SK-N-SH (cell line): ENCODE measurements at regions not wholly inside any gene's neighbourhood (a gene's known extent, or its start where the extent isn't known, plus 50 kb on each side); places are given as distances from the start of the nearest gene placed in this dataset.

Source experiments
- CTCF ChIA-PET: fragments of 300-600, 350-600 bp; formaldehyde crosslinking; extraction: SDS; loops from one replicate; lab custom pipeline; 2021; lab: Yijun Ruan, JAX
- POLR2A ChIA-PET: fragments of 350-600 bp; sonication (Branson Sonifier 250); formaldehyde crosslinking; extraction: SDS; loops from one replicate; lab custom pipeline; 2020; ENCODE audit warnings: antibody characterized with exemption, inconsistent platforms; lab: Yijun Ruan, JAX
- DNase-seq: peaks from one replicate; pipeline ENCODE4 v3.0.0; 2012
- H2AFZ ChIP-seq: fragments of 200-600 bp; sonication (generic); 2 replicates; pipeline ENCODE4 v1.8.1; 2016; ENCODE audit warnings: antibody characterized with exemption, mild to moderate bottlenecking, low read depth
- H3F3A ChIP-seq: fragments of 200-600 bp; sonication (generic); replicated peaks from 2 replicates; pipeline ENCODE3; 2016; ENCODE audit warnings: antibody characterized with exemption, mild to moderate bottlenecking; ENCODE audit not compliant: insufficient read depth
- H3K27ac ChIP-seq, 2 experiments: fragments of 200-500 bp in 1 of 2; fragments of 200-600 bp in 1 of 2; sonication (Bioruptor generic) in 1 of 2; sonication (generic), shearing (Covaris generic) in 1 of 2; 2 replicates each; pipeline versions ENCODE4 v1.5.1 to v1.6.1; 2014 to 2016; ENCODE audit warnings: low read depth in 2 of 2, inconsistent platforms in 1 of 2, low read length in 1 of 2, mild to moderate bottlenecking in 1 of 2, mixed read lengths in 1 of 2
- H3K27me3 ChIP-seq: fragments of 200-600 bp; sonication (generic), shearing (Covaris generic); 2 replicates; pipeline ENCODE4 v1.6.1; 2016; ENCODE audit warnings: mixed run types; ENCODE audit not compliant: insufficient read depth
- H3K36me3 ChIP-seq, 2 experiments: fragments of 200-500 bp in 1 of 2; fragments of 200-600 bp in 1 of 2; sonication (Bioruptor generic) in 1 of 2; sonication (generic) in 1 of 2; replicated peaks in 1 of 2; 2 replicates each; pipeline versions ENCODE3 to v1.5.1; 2014 to 2016; ENCODE audit warnings: low read length in 1 of 2, mild to moderate bottlenecking in 1 of 2; ENCODE audit not compliant: insufficient read depth in 2 of 2, control insufficient read depth in 1 of 2
- H3K4me1 ChIP-seq, 2 experiments: fragments of 200-500 bp in 1 of 2; fragments of 200-600 bp in 1 of 2; sonication (Bioruptor generic) in 1 of 2; sonication (generic), shearing (Covaris generic) in 1 of 2; 2 replicates each; pipeline versions ENCODE4 v1.5.1 to v1.6.1; 2014 to 2016; ENCODE audit warnings: low read depth in 1 of 2, low read length in 1 of 2, mixed run types in 1 of 2; ENCODE audit not compliant: insufficient read depth in 2 of 2, control insufficient read depth in 1 of 2
- H3K4me2 ChIP-seq: fragments of 200-600 bp; sonication (generic), shearing (Covaris generic); 2 replicates; pipeline ENCODE4 v1.6.1; 2017; ENCODE audit warnings: mixed run types
- H3K4me3 ChIP-seq, 2 experiments: fragments of 200-500 bp in 1 of 2; fragments of 200-600 bp in 1 of 2; sonication (Bioruptor generic) in 1 of 2; sonication (generic), shearing (Covaris generic) in 1 of 2; 2 replicates each; pipeline versions ENCODE4 v1.5.1 to v1.8.1; 2014 to 2016; ENCODE audit warnings: low read depth in 2 of 2, inconsistent platforms in 1 of 2, low read length in 1 of 2, mild to moderate bottlenecking in 1 of 2, mixed read lengths in 1 of 2, moderate library complexity in 1 of 2
- H3K79me2 ChIP-seq: fragments of 200-600 bp; sonication (generic); 2 replicates; pipeline ENCODE4 v1.8.1; 2017; ENCODE audit warnings: mild to moderate bottlenecking; ENCODE audit not compliant: insufficient read depth
- H3K9ac ChIP-seq: fragments of 200-600 bp; sonication (generic); 2 replicates; pipeline ENCODE4 v1.6.1; 2017; ENCODE audit warnings: mixed run types
- H3K9me2 ChIP-seq: fragments of 200-600 bp; sonication (generic); 2 replicates; pipeline ENCODE4 v1.6.1; 2017; ENCODE audit warnings: mixed run types
- H3K9me3 ChIP-seq: fragments of 200-600 bp; sonication (generic); 2 replicates; pipeline ENCODE4 v1.6.1; 2017; ENCODE audit warnings: mixed run types, mild to moderate bottlenecking, moderate library complexity
- H4K20me1 ChIP-seq: fragments of 200-600 bp; sonication (generic); 2 replicates; pipeline ENCODE4 v1.6.1; 2017; ENCODE audit warnings: mild to moderate bottlenecking, mixed run types; ENCODE audit not compliant: insufficient read depth
- CHD2 ChIP-seq: fragments of 150-350 bp; IDR thresholded peaks from 2 replicates; pipeline ENCODE4 v1.6.1; 2018; ENCODE audit warnings: low read length; ENCODE audit not compliant: partially characterized antibody
- ELF1 ChIP-seq: IDR thresholded peaks from 2 replicates; pipeline ENCODE4 v1.4.0; 2012
- EP300 ChIP-seq, 2 experiments: IDR thresholded peaks; 2 replicates each; pipeline versions ENCODE4 v1.4.0 to v1.6.1; 2012; ENCODE audit warnings: borderline replicate concordance in 1 of 2, low read depth in 1 of 2, low read length in 1 of 2
- EZH2phosphoT487 ChIP-seq: fragments of 200-600 bp; sonication (generic); IDR thresholded peaks from 2 replicates; pipeline ENCODE4 v1.6.1; 2017; ENCODE audit warnings: low read depth, mixed run types, mild to moderate bottlenecking, antibody characterized with exemption, moderate library complexity, borderline replicate concordance
- FOSL2 ChIP-seq: IDR thresholded peaks from 2 replicates; pipeline ENCODE4 v1.4.0; 2012; ENCODE audit warnings: low read depth, mild to moderate bottlenecking, moderate library complexity, borderline replicate concordance
- FOXM1 ChIP-seq: IDR thresholded peaks from 2 replicates; pipeline ENCODE4 v1.4.0; 2012; ENCODE audit warnings: low read depth, mild to moderate bottlenecking
- GABPA ChIP-seq: IDR thresholded peaks from 2 replicates; pipeline ENCODE4 v1.4.0; 2012; ENCODE audit warnings: low read depth, mild to moderate bottlenecking
- MXI1 ChIP-seq: IDR thresholded peaks from 2 replicates; pipeline ENCODE4 v1.6.1; 2012; ENCODE audit warnings: mild to moderate bottlenecking, low read depth, low read length, improper control_type of control experiment
- POLR2AphosphoS5 ChIP-seq: IDR thresholded peaks from 2 replicates; pipeline ENCODE4 v1.6.1; 2012; ENCODE audit warnings: low read depth, low read length
- RAD21 ChIP-seq: IDR thresholded peaks from 2 replicates; pipeline ENCODE4 v1.6.1; 2012; ENCODE audit warnings: mild to moderate bottlenecking, low read length
- RCOR1 ChIP-seq: fragments of 150-350 bp; IDR thresholded peaks from 2 replicates; pipeline ENCODE4 v1.6.1; 2017; ENCODE audit warnings: antibody characterized with exemption, low read length
- RFX5 ChIP-seq: IDR thresholded peaks from 2 replicates; pipeline ENCODE4 v1.6.1; 2012; ENCODE audit warnings: mild to moderate bottlenecking, improper control_type of control experiment, low read length
- SIN3A ChIP-seq: IDR thresholded peaks from 2 replicates; pipeline ENCODE4 v1.6.1; 2012; ENCODE audit warnings: low read depth, mild to moderate bottlenecking, low read length, moderate library complexity, borderline replicate concordance
- SMC3 ChIP-seq: IDR thresholded peaks from 2 replicates; pipeline ENCODE4 v1.6.1; 2012; ENCODE audit warnings: low read depth, low read length, improper control_type of control experiment
- TEAD4 ChIP-seq: IDR thresholded peaks from 2 replicates; pipeline ENCODE4 v1.4.0; 2012; ENCODE audit warnings: mild to moderate bottlenecking, borderline replicate concordance; ENCODE audit not compliant: insufficient read depth
- YY1 ChIP-seq: IDR thresholded peaks from 2 replicates; pipeline ENCODE4 v1.4.0; 2012; ENCODE audit warnings: low read depth, mild to moderate bottlenecking
- WGBS: methylation state at CpG from one replicate; pipeline ENCODE4 v1.1.6; 2017; ENCODE audit warnings: low lambda C conversion rate; 5-methylcytosine and 5-hydroxymethylcytosine counted together
- TF ChIP-seq, protein P1 (sequence below): IDR thresholded peaks from 2 replicates; pipeline ENCODE4; 2012
- TF ChIP-seq, protein P2 (sequence below): fragments of 150-350 bp; IDR thresholded peaks from 2 replicates; pipeline ENCODE4 v1.6.1; 2017; ENCODE audit warnings: antibody characterized with exemption, low read length, low read depth, borderline replicate concordance
- TF ChIP-seq, protein P3 (sequence below): IDR thresholded peaks from 2 replicates; pipeline ENCODE4 v1.4.0; 2012; ENCODE audit warnings: low read depth, borderline replicate concordance
- TF ChIP-seq, protein P4 (sequence below): IDR thresholded peaks from 2 replicates; pipeline ENCODE4 v1.4.0; 2012; ENCODE audit warnings: low read depth
- TF ChIP-seq, protein P5 (sequence below): IDR thresholded peaks from 2 replicates; pipeline ENCODE4 v1.6.1; 2012; ENCODE audit warnings: mild to moderate bottlenecking, low read depth, low read length, moderate library complexity

DNA sequence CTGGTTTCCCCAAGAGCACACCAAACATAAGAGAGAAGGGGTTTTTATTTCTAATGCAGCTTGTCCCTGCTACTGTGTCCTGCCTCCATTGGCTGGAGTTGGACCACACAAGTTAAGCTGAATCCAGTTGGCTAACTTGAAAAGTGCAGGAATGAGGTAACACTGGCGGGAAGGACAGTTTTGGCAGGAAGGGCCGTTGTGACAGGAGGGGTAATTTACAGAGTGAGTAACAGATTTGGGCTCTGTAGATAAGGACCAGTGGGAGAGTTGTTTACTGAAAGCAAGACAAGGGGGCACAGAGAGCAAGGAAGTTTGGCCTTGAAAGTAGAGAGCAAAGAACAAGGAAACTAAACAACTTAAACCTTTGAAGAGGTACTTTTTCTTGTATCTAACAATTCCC, 1623.3 kb upstream of the RAG2 start:
- Histone ChIP-seq H3K9me3 (no peaks in the 10 kb centered on the region), H3K4me3 (no peak overlapping the region), H3K27me3 (no peaks in the 10 kb centered on the region), H3K9me2 (no peaks in the 10 kb centered on the region), H3K9ac (no peak overlapping the region), H3K27ac (no peak overlapping the region), H3K4me2 (no peak overlapping the region), H2AFZ (no peak overlapping the region), H3K36me3 (no peaks in the 10 kb centered on the region), H3K4me1 (no peaks in the 10 kb centered on the region), H3F3A (no peaks in the 10 kb centered on the region), H3K79me2 (no peaks in the 10 kb centered on the region), H4K20me1 (no peaks in the 10 kb centered on the region)
- CTCF ChIA-PET: no interaction called here
- TF ChIP-seq CHD2: no peak
- no peak for TF ChIP-seq ELF1
- TF ChIP-seq, protein P1, sequence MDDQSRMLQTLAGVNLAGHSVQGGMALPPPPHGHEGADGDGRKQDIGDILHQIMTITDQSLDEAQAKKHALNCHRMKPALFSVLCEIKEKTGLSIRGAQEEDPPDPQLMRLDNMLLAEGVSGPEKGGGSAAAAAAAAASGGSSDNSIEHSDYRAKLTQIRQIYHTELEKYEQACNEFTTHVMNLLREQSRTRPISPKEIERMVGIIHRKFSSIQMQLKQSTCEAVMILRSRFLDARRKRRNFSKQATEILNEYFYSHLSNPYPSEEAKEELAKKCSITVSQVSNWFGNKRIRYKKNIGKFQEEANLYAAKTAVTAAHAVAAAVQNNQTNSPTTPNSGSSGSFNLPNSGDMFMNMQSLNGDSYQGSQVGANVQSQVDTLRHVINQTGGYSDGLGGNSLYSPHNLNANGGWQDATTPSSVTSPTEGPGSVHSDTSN: no peak
- TF ChIP-seq EP300 (IDR thresholded peaks at IDR 0.05; ENCODE audit: borderline replicate concordance in 1 of 2, low read depth in 1 of 2, low read length in 1 of 2): no peak
- TF ChIP-seq, protein P2, sequence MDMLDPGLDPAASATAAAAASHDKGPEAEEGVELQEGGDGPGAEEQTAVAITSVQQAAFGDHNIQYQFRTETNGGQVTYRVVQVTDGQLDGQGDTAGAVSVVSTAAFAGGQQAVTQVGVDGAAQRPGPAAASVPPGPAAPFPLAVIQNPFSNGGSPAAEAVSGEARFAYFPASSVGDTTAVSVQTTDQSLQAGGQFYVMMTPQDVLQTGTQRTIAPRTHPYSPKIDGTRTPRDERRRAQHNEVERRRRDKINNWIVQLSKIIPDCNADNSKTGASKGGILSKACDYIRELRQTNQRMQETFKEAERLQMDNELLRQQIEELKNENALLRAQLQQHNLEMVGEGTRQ: no peak
- no peak for TF ChIP-seq MXI1
- no peak for TF ChIP-seq RCOR1
- no peak for TF ChIP-seq SIN3A
- TF ChIP-seq SMC3: no peak
- no peak for TF ChIP-seq FOXM1
- TF ChIP-seq RFX5: no peak
- POLR2A ChIA-PET: no interaction called here
- 39% methylated on average over 2 of the region's 2 CpGs for WGBS
- no peak for DNase-seq

DNA sequence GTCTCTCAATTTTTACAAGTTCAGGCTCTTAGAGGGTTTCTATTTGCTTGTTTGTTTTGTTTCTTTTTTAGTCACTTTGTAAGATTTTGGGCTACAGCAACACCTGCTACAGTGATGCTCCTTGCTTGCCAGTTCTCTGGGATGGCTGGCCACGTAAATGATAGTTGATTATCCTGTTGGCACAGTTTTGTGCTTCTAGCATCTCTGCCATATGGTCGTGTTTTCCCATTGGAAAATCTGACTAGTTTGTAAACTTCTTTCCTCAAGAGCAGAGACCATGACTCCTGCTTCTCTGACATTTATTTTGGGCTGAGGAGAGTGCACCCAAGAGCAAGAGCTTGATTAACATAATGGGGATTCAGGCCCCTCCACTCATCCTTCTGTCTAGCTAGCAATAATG, 1621.6 kb upstream of the RAG2 start:
- H3K36me3 ChIP-seq: no peaks in the 10 kb centered on the region
- no peaks in the 10 kb centered on the region for H3F3A ChIP-seq
- POLR2A ChIA-PET: no interaction called here
- no peaks in the 10 kb centered on the region for H3K9me3 ChIP-seq
- no peak for DNase-seq
- no peaks in the 10 kb centered on the region for H4K20me1 ChIP-seq
- CTCF ChIA-PET: no interaction called here
- no peak overlapping the region for H3K4me2 ChIP-seq
- no peak overlapping the region for H3K9ac ChIP-seq
- no peaks in the 10 kb centered on the region for H3K4me1 ChIP-seq
- no peak overlapping the region for H2AFZ ChIP-seq
- WGBS: 2% methylated on average over 2 of the region's 2 CpGs
- no peaks in the 10 kb centered on the region for H3K79me2 ChIP-seq
- no peaks in the 10 kb centered on the region for H3K27me3 ChIP-seq
- no peaks in the 10 kb centered on the region for H3K9me2 ChIP-seq
- no peak overlapping the region for H3K27ac ChIP-seq
- H3K4me3 ChIP-seq: no peak overlapping the region
- no peak for TF ChIP-seq RCOR1
- no peak for TF ChIP-seq POLR2AphosphoS5
- TF ChIP-seq, protein P3, sequence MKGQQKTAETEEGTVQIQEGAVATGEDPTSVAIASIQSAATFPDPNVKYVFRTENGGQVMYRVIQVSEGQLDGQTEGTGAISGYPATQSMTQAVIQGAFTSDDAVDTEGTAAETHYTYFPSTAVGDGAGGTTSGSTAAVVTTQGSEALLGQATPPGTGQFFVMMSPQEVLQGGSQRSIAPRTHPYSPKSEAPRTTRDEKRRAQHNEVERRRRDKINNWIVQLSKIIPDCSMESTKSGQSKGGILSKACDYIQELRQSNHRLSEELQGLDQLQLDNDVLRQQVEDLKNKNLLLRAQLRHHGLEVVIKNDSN: no peak
- TF ChIP-seq, protein P4, sequence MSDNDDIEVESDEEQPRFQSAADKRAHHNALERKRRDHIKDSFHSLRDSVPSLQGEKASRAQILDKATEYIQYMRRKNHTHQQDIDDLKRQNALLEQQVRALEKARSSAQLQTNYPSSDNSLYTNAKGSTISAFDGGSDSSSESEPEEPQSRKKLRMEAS: no peak
- TF ChIP-seq CHD2: no peak
- TF ChIP-seq RAD21: no peak
- TF ChIP-seq, protein P5, sequence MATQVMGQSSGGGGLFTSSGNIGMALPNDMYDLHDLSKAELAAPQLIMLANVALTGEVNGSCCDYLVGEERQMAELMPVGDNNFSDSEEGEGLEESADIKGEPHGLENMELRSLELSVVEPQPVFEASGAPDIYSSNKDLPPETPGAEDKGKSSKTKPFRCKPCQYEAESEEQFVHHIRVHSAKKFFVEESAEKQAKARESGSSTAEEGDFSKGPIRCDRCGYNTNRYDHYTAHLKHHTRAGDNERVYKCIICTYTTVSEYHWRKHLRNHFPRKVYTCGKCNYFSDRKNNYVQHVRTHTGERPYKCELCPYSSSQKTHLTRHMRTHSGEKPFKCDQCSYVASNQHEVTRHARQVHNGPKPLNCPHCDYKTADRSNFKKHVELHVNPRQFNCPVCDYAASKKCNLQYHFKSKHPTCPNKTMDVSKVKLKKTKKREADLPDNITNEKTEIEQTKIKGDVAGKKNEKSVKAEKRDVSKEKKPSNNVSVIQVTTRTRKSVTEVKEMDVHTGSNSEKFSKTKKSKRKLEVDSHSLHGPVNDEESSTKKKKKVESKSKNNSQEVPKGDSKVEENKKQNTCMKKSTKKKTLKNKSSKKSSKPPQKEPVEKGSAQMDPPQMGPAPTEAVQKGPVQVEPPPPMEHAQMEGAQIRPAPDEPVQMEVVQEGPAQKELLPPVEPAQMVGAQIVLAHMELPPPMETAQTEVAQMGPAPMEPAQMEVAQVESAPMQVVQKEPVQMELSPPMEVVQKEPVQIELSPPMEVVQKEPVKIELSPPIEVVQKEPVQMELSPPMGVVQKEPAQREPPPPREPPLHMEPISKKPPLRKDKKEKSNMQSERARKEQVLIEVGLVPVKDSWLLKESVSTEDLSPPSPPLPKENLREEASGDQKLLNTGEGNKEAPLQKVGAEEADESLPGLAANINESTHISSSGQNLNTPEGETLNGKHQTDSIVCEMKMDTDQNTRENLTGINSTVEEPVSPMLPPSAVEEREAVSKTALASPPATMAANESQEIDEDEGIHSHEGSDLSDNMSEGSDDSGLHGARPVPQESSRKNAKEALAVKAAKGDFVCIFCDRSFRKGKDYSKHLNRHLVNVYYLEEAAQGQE: no peak
- no peak for TF ChIP-seq SMC3
- TF ChIP-seq, protein P1: no peak
- TF ChIP-seq GABPA: no peak
- no peak for TF ChIP-seq RFX5
- no peak for TF ChIP-seq FOXM1
- TF ChIP-seq FOSL2: no peak
- TF ChIP-seq YY1: no peak
- no peak for TF ChIP-seq TEAD4
- TF ChIP-seq EZH2phosphoT487: no peak
